ENCODE measurements at regions not wholly inside any gene's neighbourhood (a gene's known extent, or its start where the extent isn't known, plus 50 kb on each side); places are given as distances from the start of the nearest gene placed in this dataset.

GRCh38 chr5:87076411-87076810, 191.3 kb upstream of the RASA1 start:
- no peak for TF ChIP-seq CTCF (IDR thresholded peaks at IDR 0.05; ENCODE audit: low read length)
- no peak for TF ChIP-seq EZH2 (IDR thresholded peaks at IDR 0.05; ENCODE audit: borderline replicate concordance, low read length)
